Activated naive CD8-positive, alpha-beta T cell treated with anti-CD3 and anti-CD28 coated beads, Interleukin-2, amount 50 U/mL, for 24 hours (primary cell): ENCODE measurements at regions not wholly inside any gene's neighbourhood (a gene's known extent, or its start where the extent isn't known, plus 50 kb on each side); places are given as distances from the start of the nearest gene placed in this dataset.

ENCODE experiments used
- ATAC-seq: fragments of 150-1000 bp; cut with Tn5 transposase; one replicate; pipeline ENCODE4 v1.10.0; 2021
- DNase-seq: peaks from one replicate; pipeline ENCODE4 v3.0.0; 2021
- H3K27ac Mint-ChIP-seq: one replicate; pipeline ENCODE4 v1.8.0; 2021; ENCODE audit warnings: mild to moderate bottlenecking, mixed read lengths
- H3K27me3 Mint-ChIP-seq: one replicate; pipeline ENCODE4 v1.8.0; 2021; ENCODE audit warnings: mixed read lengths
- H3K36me3 Mint-ChIP-seq: one replicate; pipeline ENCODE4 v1.8.0; 2021; ENCODE audit warnings: low read depth, mixed read lengths
- H3K4me1 Mint-ChIP-seq: one replicate; pipeline ENCODE4 v1.8.0; 2021; ENCODE audit warnings: mixed read lengths
- H3K4me3 Mint-ChIP-seq: one replicate; pipeline ENCODE4 v1.8.0; 2021; ENCODE audit warnings: mild to moderate bottlenecking, moderate library complexity, mixed read lengths
- H3K9me3 Mint-ChIP-seq: one replicate; pipeline ENCODE4 v1.8.0; 2021; ENCODE audit warnings: mixed read lengths

- H3K27me3 Mint-ChIP-seq: no peaks in the 10 kb centered on the region
- DNase-seq (no peak), ATAC-seq (no peak)
- H3K4me1 Mint-ChIP-seq: no peaks in the 10 kb centered on the region
- peaks cover 6% of the 10 kb centered on the region for H3K9me3 Mint-ChIP-seq
- H3K27ac Mint-ChIP-seq: no peak overlapping the region
- no peaks in the 10 kb centered on the region for H3K36me3 Mint-ChIP-seq
- H3K4me3 Mint-ChIP-seq: no peak overlapping the region
Observed at GRCh38 chr4:187467224-187467623, 528.3 kb upstream of the ZFP42 start.

- DNase-seq: no peak
- Mint-ChIP-seq H3K36me3 (no peaks in the 10 kb centered on the region), H3K4me3 (no peak overlapping the region), H3K4me1 (no peaks in the 10 kb centered on the region), H3K27ac (no peak overlapping the region), H3K9me3 (peaks cover 6% of the 10 kb centered on the region), H3K27me3 (no peaks in the 10 kb centered on the region)
- no peak for ATAC-seq
Observed at GRCh38 chr4:187469627-187470026, 525.9 kb upstream of the ZFP42 start.

- peaks cover 11% of the 10 kb centered on the region for H3K9me3 Mint-ChIP-seq
- no peak for ATAC-seq
- H3K27ac Mint-ChIP-seq: no peak overlapping the region
- H3K4me1 Mint-ChIP-seq: no peaks in the 10 kb centered on the region
- no peak overlapping the region for H3K4me3 Mint-ChIP-seq
- H3K27me3 Mint-ChIP-seq: no peaks in the 10 kb centered on the region
- no peak for DNase-seq
- no peaks in the 10 kb centered on the region for H3K36me3 Mint-ChIP-seq
Observed at GRCh38 chr4:187470061-187470460, 525.5 kb upstream of the ZFP42 start.

DNA sequence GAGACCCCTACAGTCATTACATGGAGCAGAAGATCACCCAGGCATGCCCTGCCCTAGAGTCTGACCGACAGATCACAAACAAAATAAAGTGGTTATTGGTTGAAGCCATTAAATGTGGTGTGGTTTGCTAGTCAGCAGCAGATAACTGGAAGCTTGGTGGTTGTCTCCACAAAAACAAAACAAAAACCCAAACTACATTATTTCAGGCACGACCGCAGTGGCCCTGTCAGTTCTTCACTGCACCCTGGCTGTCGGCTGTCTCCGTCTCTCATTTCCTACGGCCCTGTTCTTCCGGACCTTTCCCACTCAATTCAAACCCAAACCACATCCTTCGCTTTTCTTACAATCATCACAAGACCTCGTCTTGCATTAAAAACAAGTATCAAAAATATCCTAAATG, 521.3 kb upstream of the ZFP42 start:
- Mint-ChIP-seq H3K4me1 (no peaks in the 10 kb centered on the region), H3K27me3 (no peaks in the 10 kb centered on the region), H3K9me3 (peaks cover 12% of the 10 kb centered on the region), H3K4me3 (no peak overlapping the region), H3K36me3 (no peaks in the 10 kb centered on the region), H3K27ac (no peak overlapping the region)
- ATAC-seq: no peak
- no peak for DNase-seq

GRCh38 chr4:187475901-187476300, 519.7 kb upstream of the ZFP42 start:
- Mint-ChIP-seq H3K27ac (no peak overlapping the region), H3K4me3 (no peak overlapping the region)
- ATAC-seq: no peak

GRCh38 chr4:187477224-187477623, 518.3 kb upstream of the ZFP42 start:
- no peak overlapping the region for H3K4me3 Mint-ChIP-seq

More at GRCh38 chr4:187475901-187476300, 519.7 kb upstream of the ZFP42 start:
- Mint-ChIP-seq H3K9me3 (peaks cover 13% of the 10 kb centered on the region), H3K27me3 (no peaks in the 10 kb centered on the region), H3K36me3 (no peaks in the 10 kb centered on the region), H3K4me1 (no peaks in the 10 kb centered on the region)
- no peak for DNase-seq

DNA sequence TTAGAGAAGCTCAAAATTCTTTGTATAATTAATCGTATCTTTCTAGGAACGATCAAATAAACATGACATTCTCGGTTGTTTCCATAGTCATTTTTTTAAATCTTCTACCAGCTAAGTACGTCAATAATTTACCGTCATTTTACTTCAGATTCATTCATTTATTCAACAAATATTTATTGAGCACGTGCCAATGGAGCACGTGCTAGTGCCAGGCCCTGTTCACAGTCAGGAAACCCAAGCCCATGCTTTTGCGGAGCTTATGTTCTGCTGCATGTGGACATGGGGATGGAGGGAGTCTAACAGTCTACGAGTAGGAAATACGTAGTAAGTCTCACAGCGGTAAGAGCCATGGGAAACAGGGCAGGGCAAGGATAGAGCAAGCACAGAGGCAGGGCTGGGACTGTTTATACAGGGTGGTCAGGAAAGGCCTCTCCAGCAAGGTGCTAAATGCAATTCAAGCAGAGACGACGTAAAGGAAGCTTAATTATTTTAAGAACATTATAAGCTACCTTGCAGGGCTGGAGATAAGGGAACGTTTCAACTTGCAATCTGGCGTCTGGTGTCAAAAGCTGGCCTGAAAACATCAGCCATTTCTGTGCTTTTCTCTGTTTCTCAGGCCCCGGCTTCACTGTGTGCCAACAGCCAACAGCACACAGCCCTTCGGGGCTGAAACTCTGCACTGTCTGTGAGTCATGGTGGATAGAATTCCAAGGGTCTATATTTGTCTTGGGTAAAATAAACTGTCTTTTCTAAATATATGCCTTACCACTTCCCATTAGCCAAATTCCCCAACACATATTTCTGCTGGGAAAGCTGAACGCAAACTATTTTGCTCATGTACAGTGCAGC, 517.1 kb upstream of the ZFP42 start:
- ATAC-seq (no peak), DNase-seq (no peak)
- Mint-ChIP-seq H3K4me1 (no peaks in the 10 kb centered on the region), H3K36me3 (no peaks in the 10 kb centered on the region), H3K9me3 (peaks cover 14% of the 10 kb centered on the region), H3K27me3 (no peaks in the 10 kb centered on the region), H3K4me3 (no peak overlapping the region), H3K27ac (no peak overlapping the region)

More at GRCh38 chr4:187477224-187477623, 518.3 kb upstream of the ZFP42 start:
- no peak overlapping the region for H3K27ac Mint-ChIP-seq
- ATAC-seq: no peak
- H3K9me3 Mint-ChIP-seq: peaks cover 14% of the 10 kb centered on the region
- no peaks in the 10 kb centered on the region for H3K27me3 Mint-ChIP-seq
- no peak for DNase-seq
- no peaks in the 10 kb centered on the region for H3K4me1 Mint-ChIP-seq
- H3K36me3 Mint-ChIP-seq: no peaks in the 10 kb centered on the region

DNA sequence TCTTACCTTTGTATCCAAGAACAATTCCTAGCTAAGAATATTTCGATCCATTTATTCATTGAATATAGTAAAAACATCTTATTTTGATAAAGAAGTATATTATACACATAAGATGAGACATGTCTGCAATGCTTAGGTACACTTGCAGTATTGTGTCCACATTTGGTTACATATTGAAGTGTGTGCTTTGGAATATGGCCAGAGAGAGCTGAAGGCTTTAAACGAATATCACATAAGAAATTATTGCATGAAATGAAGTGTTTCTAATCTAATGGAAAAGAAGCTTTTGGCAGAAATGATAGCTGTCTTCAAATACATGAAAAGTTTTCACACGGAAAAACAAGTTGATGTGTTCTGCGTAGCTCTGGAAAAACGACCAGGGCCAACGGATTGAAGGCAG, 516.1 kb upstream of the ZFP42 start:
- H3K9me3 Mint-ChIP-seq: peaks cover 11% of the 10 kb centered on the region
- H3K4me3 Mint-ChIP-seq: no peak overlapping the region
- ATAC-seq: no peak
- H3K27me3 Mint-ChIP-seq: no peaks in the 10 kb centered on the region
- no peaks in the 10 kb centered on the region for H3K4me1 Mint-ChIP-seq
- no peak for DNase-seq
- no peaks in the 10 kb centered on the region for H3K36me3 Mint-ChIP-seq
- no peak overlapping the region for H3K27ac Mint-ChIP-seq

- H3K27me3 Mint-ChIP-seq: no peaks in the 10 kb centered on the region
- no peak for ATAC-seq
- DNase-seq: no peak
- no peak overlapping the region for H3K27ac Mint-ChIP-seq
- H3K4me3 Mint-ChIP-seq: no peak overlapping the region
- H3K4me1 Mint-ChIP-seq: no peaks in the 10 kb centered on the region
- peaks cover 4% of the 10 kb centered on the region for H3K9me3 Mint-ChIP-seq
- H3K36me3 Mint-ChIP-seq: no peaks in the 10 kb centered on the region
Observed at GRCh38 chr4:187480146-187481145, 515.1 kb upstream of the ZFP42 start.

- Mint-ChIP-seq H3K4me3 (no peak overlapping the region), H3K4me1 (no peaks in the 10 kb centered on the region), H3K27ac (no peak overlapping the region), H3K27me3 (no peaks in the 10 kb centered on the region), H3K9me3 (peaks cover 8% of the 10 kb centered on the region), H3K36me3 (no peaks in the 10 kb centered on the region)
- DNase-seq (no peak), ATAC-seq (no peak)
Observed at GRCh38 chr4:187484186-187484585, 511.4 kb upstream of the ZFP42 start.

- ATAC-seq: no peak
- H3K36me3 Mint-ChIP-seq: no peaks in the 10 kb centered on the region
Observed at GRCh38 chr4:187485676-187486075, 509.9 kb upstream of the ZFP42 start.

DNA sequence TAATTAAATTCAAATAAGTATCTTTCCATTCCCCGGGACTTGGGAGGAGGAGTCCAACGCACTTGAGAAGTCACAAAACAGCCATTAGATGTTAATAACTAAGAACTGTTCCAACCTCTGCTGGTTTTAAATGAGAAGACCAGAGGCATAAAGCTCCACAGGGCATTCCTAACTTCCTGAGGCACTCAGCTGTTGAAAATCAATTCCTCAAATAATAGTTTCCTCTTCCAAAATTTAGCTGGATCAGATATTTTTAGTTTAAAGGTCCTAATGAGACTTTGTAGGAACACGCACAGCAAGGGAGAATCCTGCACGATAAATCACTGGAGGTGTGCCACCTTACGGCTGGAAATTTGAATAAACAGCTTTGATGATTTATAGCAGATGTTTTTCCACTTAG, 504.3 kb upstream of the ZFP42 start:
- DNase-seq (no peak), ATAC-seq (no peak)
- Mint-ChIP-seq H3K36me3 (peaks cover 1% of the 10 kb centered on the region), H3K4me1 (no peaks in the 10 kb centered on the region), H3K27me3 (no peaks in the 10 kb centered on the region), H3K9me3 (peaks cover 15% of the 10 kb centered on the region), H3K27ac (no peak overlapping the region), H3K4me3 (no peak overlapping the region)

More at GRCh38 chr4:187485676-187486075, 509.9 kb upstream of the ZFP42 start:
- Mint-ChIP-seq H3K27ac (no peak overlapping the region), H3K27me3 (no peaks in the 10 kb centered on the region), H3K9me3 (peaks cover 6% of the 10 kb centered on the region), H3K4me1 (no peaks in the 10 kb centered on the region), H3K4me3 (no peak overlapping the region)
- DNase-seq: no peak

GRCh38 chr4:187491959-187492358, 503.6 kb upstream of the ZFP42 start:
- no peak overlapping the region for H3K27ac Mint-ChIP-seq
- peaks cover 18% of the 10 kb centered on the region for H3K9me3 Mint-ChIP-seq
- ATAC-seq (no peak), DNase-seq (no peak)
- no peak overlapping the region for H3K4me3 Mint-ChIP-seq
- H3K27me3 Mint-ChIP-seq: no peaks in the 10 kb centered on the region
- no peaks in the 10 kb centered on the region for H3K4me1 Mint-ChIP-seq
- peaks cover 1% of the 10 kb centered on the region for H3K36me3 Mint-ChIP-seq

- Mint-ChIP-seq H3K4me3 (no peak overlapping the region), H3K36me3 (peaks cover 1% of the 10 kb centered on the region)
Observed at GRCh38 chr4:187493661-187494060, 501.9 kb upstream of the ZFP42 start.

DNA sequence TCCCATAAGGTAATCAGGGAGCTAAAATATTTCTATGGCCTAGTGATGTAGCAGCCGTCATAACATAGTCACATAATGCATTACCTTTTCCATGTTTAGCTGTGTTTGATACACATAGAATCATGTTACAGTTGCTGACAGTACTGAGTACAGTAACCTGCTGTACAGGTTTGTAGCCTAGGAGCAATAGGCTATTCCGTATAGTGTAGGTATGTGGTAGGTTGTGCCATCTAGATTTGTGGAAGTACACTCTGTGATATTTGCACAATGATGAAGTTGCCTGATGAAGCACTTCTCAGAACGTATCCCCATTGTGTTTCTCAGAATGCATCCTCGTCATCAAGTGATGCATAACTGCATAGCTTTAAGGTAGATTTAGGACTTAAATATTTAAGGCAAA, 495.6 kb upstream of the ZFP42 start:
- ATAC-seq (no peak), DNase-seq (no peak)

More at GRCh38 chr4:187493661-187494060, 501.9 kb upstream of the ZFP42 start:
- H3K9me3 Mint-ChIP-seq: peaks cover 15% of the 10 kb centered on the region
- DNase-seq: no peak
- ATAC-seq: no peak
- no peaks in the 10 kb centered on the region for H3K27me3 Mint-ChIP-seq
- no peak overlapping the region for H3K27ac Mint-ChIP-seq
- no peaks in the 10 kb centered on the region for H3K4me1 Mint-ChIP-seq

More for the DNA sequence above, 495.6 kb upstream of the ZFP42 start:
- Mint-ChIP-seq H3K4me3 (no peak overlapping the region), H3K4me1 (no peaks in the 10 kb centered on the region), H3K27me3 (no peaks in the 10 kb centered on the region), H3K27ac (no peak overlapping the region), H3K36me3 (peaks cover 2% of the 10 kb centered on the region), H3K9me3 (peaks cover 14% of the 10 kb centered on the region)
